Large intestine (tissue), 3 donors: ENCODE measurements at regions not wholly inside any gene's neighbourhood (a gene's known extent, or its start where the extent isn't known, plus 50 kb on each side); places are given as distances from the start of the nearest gene placed in this dataset.

ENCODE experiments used
- DNase-seq, 2 donors: peaks; one replicate each; pipeline versions ENCODE4 v3.0.0 to v3.0.0-alpha.2; 2013
- H3K27ac ChIP-seq: one replicate; pipeline ENCODE4 v1.5.1; 2013; ENCODE audit warnings: low read length
- H3K27me3 ChIP-seq: 2 replicates; pipeline ENCODE4 v1.6.1; 2013; ENCODE audit warnings: low read length; ENCODE audit not compliant: control insufficient read depth, insufficient read depth
- H3K36me3 ChIP-seq: 2 replicates; pipeline ENCODE4 v1.6.1; 2013; ENCODE audit warnings: low read length; ENCODE audit not compliant: control insufficient read depth, insufficient read depth
- H3K4me1 ChIP-seq: one replicate; pipeline ENCODE4 v1.6.1; 2013; ENCODE audit warnings: low read length; ENCODE audit not compliant: control insufficient read depth, insufficient read depth
- H3K4me3 ChIP-seq: one replicate; pipeline ENCODE4 v1.5.1; 2013; ENCODE audit warnings: low read length
- H3K9me3 ChIP-seq: one replicate; pipeline ENCODE4 v1.6.1; 2013; ENCODE audit warnings: mild to moderate bottlenecking, low read depth, low read length, moderate library complexity; ENCODE audit not compliant: control insufficient read depth
- WGBS: methylation state at CpG from one replicate; pipeline ENCODE4 v1.1.5; 2013; ENCODE audit warnings: low lambda C conversion rate; ENCODE audit not compliant: insufficient coverage; 5-methylcytosine and 5-hydroxymethylcytosine counted together

DNA sequence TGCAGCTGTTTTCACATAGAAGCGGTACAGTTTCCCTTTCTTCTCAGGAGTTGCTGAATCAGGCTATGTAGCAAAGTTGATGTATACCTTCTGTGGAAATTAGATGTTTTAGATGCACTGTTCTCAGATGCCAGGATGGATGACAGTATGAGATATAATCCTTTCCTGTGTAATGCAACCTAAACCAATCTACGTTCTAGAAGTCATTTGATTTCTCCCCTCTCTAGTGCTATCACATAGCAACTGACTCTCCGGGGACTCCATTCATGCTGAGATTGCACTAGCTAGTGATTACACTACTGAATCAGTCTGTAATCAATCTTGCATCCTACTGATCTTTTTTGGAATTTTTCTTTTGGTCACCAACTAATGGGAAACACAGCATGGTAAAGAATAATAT is 1881.7 kb downstream of the PCDH7 start:
- Histone ChIP-seq H3K4me1 (no peaks in the 10 kb centered on the region), H3K27me3 (no peaks in the 10 kb centered on the region), H3K27ac (no peak overlapping the region), H3K36me3 (no peaks in the 10 kb centered on the region), H3K4me3 (no peak overlapping the region), H3K9me3 (no peaks in the 10 kb centered on the region)
- WGBS = 80% methylated on average over 1 of the region's 3 CpGs
- DNase-seq = no peak

DNA sequence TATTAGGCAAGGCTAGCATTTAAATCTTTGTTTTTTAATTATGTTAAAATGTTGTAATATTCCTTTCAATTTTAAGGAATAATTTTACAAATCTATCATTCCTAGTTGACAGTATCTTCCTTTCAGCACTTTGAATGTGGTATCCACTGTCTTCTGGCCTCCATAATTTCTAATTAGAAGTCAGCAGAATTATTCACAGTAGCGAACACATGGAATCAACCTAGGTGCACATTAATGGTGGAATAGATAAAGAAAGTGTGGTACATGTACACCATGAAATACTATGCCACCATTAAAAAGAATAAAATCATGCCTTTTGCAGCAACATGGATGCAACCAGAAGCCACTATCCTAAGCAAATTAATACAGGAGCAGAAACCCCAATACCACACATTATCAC is 1887.8 kb downstream of the PCDH7 start:
- Histone ChIP-seq H3K27me3 (no peaks in the 10 kb centered on the region), H3K27ac (no peak overlapping the region), H3K9me3 (no peaks in the 10 kb centered on the region), H3K4me3 (no peak overlapping the region), H3K36me3 (no peaks in the 10 kb centered on the region), H3K4me1 (no peaks in the 10 kb centered on the region)
- no peak for DNase-seq
- WGBS = 100% methylated on average over 1 of the region's 1 CpG

DNA sequence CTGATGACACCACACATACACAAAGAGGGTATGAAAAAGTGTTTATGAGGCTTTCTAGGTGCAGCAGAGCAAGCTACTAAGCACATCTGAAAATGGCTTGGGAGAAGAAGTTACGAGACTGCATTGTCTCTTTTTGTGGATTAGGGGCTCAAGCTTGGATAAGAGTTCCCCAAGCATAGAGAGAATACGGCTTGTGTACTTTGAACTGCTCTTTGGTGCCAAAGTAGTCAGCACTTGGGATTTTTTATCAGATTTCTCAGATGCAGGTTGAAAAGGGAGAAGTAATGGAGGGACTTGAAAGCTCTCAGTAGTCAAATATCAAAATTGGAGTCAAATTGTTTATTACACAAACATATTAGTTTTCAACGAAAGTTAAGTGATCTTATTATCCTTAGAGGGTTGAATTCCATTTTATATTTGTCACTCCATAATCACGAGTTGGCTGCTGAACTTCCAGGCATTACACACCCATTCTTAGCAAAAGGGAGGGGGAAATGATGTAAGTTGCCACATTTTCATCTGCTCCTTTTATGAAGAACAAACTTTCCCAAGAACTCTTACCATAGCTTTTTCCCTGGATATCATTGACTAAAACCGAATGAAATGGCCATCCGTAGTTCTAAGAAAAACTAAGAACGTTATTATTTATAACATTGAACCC is 1904.9 kb downstream of the PCDH7 start:
- Histone ChIP-seq H3K27me3 (no peaks in the 10 kb centered on the region), H3K27ac (no peak overlapping the region), H3K36me3 (no peaks in the 10 kb centered on the region), H3K4me3 (no peak overlapping the region), H3K9me3 (no peaks in the 10 kb centered on the region), H3K4me1 (no peaks in the 10 kb centered on the region)
- DNase-seq = no peak
- WGBS = 89% methylated on average over 5 of the region's 7 CpGs

DNA sequence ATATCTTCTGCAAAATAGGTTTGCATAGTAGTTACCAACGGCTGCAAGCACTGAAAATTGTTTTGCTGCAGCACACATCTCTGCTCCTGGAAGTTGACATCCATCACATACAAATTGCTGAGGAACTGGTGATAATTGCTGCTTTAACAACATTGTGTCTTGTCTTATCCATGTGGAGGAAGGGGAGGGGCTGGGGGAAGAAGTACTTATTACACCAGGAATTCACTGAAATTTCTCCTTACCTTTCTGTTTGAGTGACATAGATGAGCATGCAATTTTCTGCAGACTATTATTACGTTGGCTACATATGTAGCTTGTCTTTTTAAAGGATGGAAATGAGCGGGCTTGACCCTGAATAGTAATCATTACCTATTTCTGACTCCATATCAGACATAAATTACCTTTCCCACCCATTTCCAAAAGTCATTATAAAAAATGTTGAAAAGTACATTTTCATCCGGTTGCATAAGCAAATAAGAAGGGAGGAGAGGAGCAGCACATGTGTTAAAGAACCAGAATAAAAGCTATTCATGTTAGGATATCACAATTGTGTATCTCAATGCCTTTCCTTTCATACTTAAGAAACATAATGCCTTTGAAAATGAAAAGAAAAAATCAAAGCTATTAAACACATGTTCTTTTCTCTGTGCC is 1905.6 kb downstream of the PCDH7 start:
- no peak overlapping the region for H3K4me3 ChIP-seq
- 72% methylated on average over 2 of the region's 4 CpGs for WGBS
- H3K27me3 ChIP-seq = no peaks in the 10 kb centered on the region
- H3K36me3 ChIP-seq = no peaks in the 10 kb centered on the region
- no peak for DNase-seq
- H3K27ac ChIP-seq = no peak overlapping the region
- H3K4me1 ChIP-seq = no peaks in the 10 kb centered on the region
- H3K9me3 ChIP-seq = no peaks in the 10 kb centered on the region

GRCh38 chr4:32631831-32632230 is 1911.7 kb downstream of the PCDH7 start:
- Histone ChIP-seq H3K36me3 (no peaks in the 10 kb centered on the region), H3K27me3 (no peaks in the 10 kb centered on the region), H3K27ac (no peak overlapping the region), H3K4me1 (no peaks in the 10 kb centered on the region), H3K9me3 (peaks cover 3% of the 10 kb centered on the region), H3K4me3 (no peak overlapping the region)
- WGBS = 100% methylated on average over 1 of the region's 3 CpGs
- no peak for DNase-seq

DNA sequence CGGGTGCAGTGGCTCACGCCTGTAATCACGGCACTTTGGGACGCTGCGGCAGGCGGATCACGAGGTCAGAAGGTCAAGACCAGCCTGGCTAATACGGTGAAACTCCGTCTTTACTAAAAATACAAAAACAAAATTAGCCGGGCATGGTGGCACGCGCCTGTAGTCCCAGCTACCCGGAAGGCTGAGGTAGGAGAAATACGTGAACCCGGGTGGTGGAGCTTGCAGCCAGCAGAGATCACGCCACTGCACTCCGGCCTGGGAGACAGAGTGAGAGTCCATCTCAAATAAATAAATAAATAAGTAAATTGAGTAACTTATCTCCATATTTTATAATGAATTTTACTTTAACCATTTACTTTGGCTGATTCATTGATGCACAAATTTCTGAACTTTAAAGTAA is 1913.3 kb downstream of the PCDH7 start:
- DNase-seq = no peak
- H3K9me3 ChIP-seq = peaks cover 3% of the 10 kb centered on the region
- H3K27ac ChIP-seq = no peak overlapping the region
- no peaks in the 10 kb centered on the region for H3K27me3 ChIP-seq
- no peaks in the 10 kb centered on the region for H3K36me3 ChIP-seq
- no peak overlapping the region for H3K4me3 ChIP-seq
- 100% methylated on average over 2 of the region's 17 CpGs for WGBS
- no peaks in the 10 kb centered on the region for H3K4me1 ChIP-seq

DNA sequence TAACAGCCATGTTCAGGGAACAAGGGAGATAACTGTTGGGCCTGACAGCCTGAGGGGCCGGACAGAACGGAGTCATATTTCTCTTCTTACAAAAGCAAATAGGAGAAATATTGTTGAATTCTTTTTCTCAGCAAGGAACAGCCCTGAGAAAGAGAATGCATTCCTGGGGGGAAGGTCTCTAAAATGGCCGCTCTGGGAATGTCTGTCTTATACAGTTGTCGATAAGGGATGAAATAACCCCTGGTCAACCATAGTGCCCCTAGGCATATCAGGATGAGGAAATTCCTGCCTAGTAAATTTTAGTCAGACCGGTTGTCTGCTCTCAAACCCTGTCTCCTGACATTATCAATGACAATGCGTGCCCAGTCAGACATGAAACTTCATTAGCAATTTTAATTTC is 1925.5 kb downstream of the PCDH7 start:
- H3K9me3 ChIP-seq = no peaks in the 10 kb centered on the region
- H3K4me3 ChIP-seq = no peak overlapping the region
- H3K27ac ChIP-seq = no peak overlapping the region
- WGBS = no CpG with 5 or more reads among the region's 6 CpGs
- H3K4me1 ChIP-seq = no peaks in the 10 kb centered on the region
- no peaks in the 10 kb centered on the region for H3K36me3 ChIP-seq
- no peaks in the 10 kb centered on the region for H3K27me3 ChIP-seq
- no peak for DNase-seq

- Histone ChIP-seq H3K4me3 (no peak overlapping the region), H3K27me3 (no peaks in the 10 kb centered on the region), H3K4me1 (no peaks in the 10 kb centered on the region), H3K9me3 (peaks cover 4% of the 10 kb centered on the region), H3K36me3 (no peaks in the 10 kb centered on the region), H3K27ac (no peak overlapping the region)
- WGBS = no CpG with 5 or more reads among the region's 3 CpGs
- no peak for DNase-seq
Measured at GRCh38 chr4:32658019-32658418, 1937.8 kb downstream of the PCDH7 start.

DNA sequence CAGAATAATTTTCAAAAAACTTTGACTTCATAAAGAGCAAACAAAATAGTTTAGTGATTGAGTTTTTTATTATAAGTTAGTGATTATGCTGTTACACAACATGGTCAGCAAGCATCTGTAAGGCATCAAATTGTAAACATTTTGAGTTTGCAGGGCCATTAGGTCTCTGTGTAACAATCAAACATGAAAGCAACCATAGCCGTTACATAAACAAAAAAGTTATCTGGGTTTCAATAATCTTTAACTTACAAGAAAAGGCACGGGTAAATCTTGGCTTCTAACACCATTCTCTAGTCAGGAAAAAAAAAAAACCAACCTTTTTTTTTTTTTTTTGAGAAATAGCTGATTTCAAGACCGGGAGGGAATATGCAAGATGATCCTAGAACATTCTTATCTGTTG is 1941.1 kb downstream of the PCDH7 start:
- whole genome bisulfite sequencing = 0% methylated on average over 1 of the region's 3 CpGs

DNA sequence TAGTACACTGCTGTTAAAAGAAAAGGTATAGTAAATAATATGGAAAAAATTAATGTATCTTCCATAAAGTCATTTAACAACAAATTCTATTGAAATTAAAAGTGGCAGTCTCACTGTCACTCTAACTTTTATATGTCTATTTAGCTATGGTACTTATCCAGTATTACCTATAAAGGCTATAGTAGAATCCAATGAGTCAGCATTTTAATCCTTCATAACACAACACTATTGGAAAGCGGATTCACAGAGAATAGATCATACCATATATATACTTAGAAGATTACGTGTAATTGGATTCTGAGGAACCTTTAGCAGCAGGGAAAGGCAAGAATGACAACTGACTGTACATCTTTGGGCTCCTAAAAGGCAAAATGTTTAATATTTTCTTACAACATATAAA is 1942.6 kb downstream of the PCDH7 start:
- H3K9me3 ChIP-seq = peaks cover 4% of the 10 kb centered on the region
- H3K4me1 ChIP-seq = no peaks in the 10 kb centered on the region
- no peak overlapping the region for H3K27ac ChIP-seq
- 80% methylated on average over 1 of the region's 2 CpGs for WGBS
- H3K36me3 ChIP-seq = no peaks in the 10 kb centered on the region
- no peak overlapping the region for H3K4me3 ChIP-seq
- no peaks in the 10 kb centered on the region for H3K27me3 ChIP-seq
- DNase-seq = no peak

More for the DNA sequence above, 1941.1 kb downstream of the PCDH7 start:
- Histone ChIP-seq H3K36me3 (no peaks in the 10 kb centered on the region), H3K4me3 (no peak overlapping the region), H3K27me3 (no peaks in the 10 kb centered on the region), H3K9me3 (peaks cover 4% of the 10 kb centered on the region), H3K27ac (no peak overlapping the region), H3K4me1 (no peaks in the 10 kb centered on the region)
- DNase-seq = no peak

- no peak for DNase-seq
- Histone ChIP-seq H3K36me3 (no peaks in the 10 kb centered on the region), H3K9me3 (no peaks in the 10 kb centered on the region), H3K27me3 (no peaks in the 10 kb centered on the region), H3K4me3 (no peak overlapping the region), H3K27ac (no peak overlapping the region), H3K4me1 (no peaks in the 10 kb centered on the region)
- WGBS = no CpG with 5 or more reads among the region's 1 CpG
Measured at GRCh38 chr4:32672359-32672758, 1952.2 kb downstream of the PCDH7 start.
